Mucosa of descending colon (tissue), 3 donors: ENCODE measurements at regions not wholly inside any gene's neighbourhood (a gene's known extent, or its start where the extent isn't known, plus 50 kb on each side); places are given as distances from the start of the nearest gene placed in this dataset.

ENCODE experiments used
- ATAC-seq: fragments of 200-7000 bp; cut with Tn5 transposase; one replicate; pipeline ENCODE4 v1.9.1; 2020; ENCODE audit warnings: mild to moderate bottlenecking, moderate library complexity
- DNase-seq, 3 donors: peaks; one replicate each; pipeline ENCODE4 v3.0.0-alpha.2; 2020
- H3K36me3 ChIP-seq: fragments of 200-600 bp; one replicate; pipeline ENCODE4 v1.8.0; 2021; ENCODE audit warnings: low read depth, mild to moderate bottlenecking
- H3K4me1 ChIP-seq: fragments of 200-600 bp; one replicate; pipeline ENCODE4 v1.8.0; 2021; ENCODE audit warnings: low read depth, mild to moderate bottlenecking
- H3K4me3 ChIP-seq: fragments of 200-600 bp; one replicate; pipeline ENCODE4 v1.8.0; 2021; ENCODE audit warnings: mild to moderate bottlenecking
- H3K9me3 ChIP-seq: fragments of 200-600 bp; one replicate; pipeline ENCODE4 v1.8.0; 2021; ENCODE audit warnings: mild to moderate bottlenecking
- CTCF ChIP-seq: fragments of 200-600 bp; IDR thresholded peaks from one replicate; pipeline ENCODE4 v1.8.0; 2022; ENCODE audit warnings: antibody characterized with exemption, mild to moderate bottlenecking
- intact Hi-C, 2 donors: fragments of 100-400 bp; cut with DNase I in 1 of 2; cut with micrococcal nuclease in 1 of 2; formaldehyde crosslinking; loops; one replicate each; pipeline versions ENCODE4 v1.11.0 to v1.11.1; 2022; cut with DNase I, micrococcal nuclease
- donor health status: DM: no; HTN: no; CAD: no; lungs with moderate emphysema.
- donor health status: DM: no; HTN: no; CAD: no.
- donor health status: DM: no; HTN: yes; CAD: no.

DNA sequence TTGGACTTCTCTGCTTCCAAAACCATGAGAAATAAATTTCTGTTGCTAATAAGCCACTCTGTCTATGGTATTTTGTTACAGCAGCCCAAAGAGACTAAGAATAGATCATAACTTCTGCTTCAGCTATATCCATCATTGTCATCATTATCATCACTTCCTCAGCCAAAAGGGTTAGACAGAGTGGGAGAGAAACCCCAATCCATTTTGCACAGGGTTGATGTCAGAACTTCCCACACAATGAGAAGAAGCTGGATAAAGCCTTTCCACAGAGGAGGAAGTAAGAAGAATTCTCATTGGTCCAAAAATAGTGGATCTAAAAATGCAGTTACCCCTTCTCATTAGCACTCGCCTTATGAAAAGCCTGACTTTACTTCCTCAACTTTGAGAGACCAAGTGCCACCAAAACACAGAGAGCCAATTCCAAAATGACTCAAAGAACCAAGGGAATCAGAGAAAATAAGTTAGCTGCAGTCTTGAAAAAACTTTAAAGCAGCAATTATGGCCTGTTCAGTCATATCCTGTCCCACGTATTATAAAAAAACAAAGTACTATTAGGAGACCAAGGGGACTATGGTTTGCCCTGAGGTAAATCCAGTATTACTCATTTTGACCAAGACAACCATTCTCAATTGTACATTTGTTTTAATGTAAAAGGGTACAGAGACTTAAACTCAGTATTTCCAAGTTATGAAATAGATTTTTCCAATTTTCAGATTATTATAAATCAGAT, 80.2 kb downstream of the WNT5A start:
- no peak for TF ChIP-seq CTCF
- no peak for ATAC-seq
- Histone ChIP-seq H3K4me1 (no peaks in the 10 kb centered on the region), H3K36me3 (no peaks in the 10 kb centered on the region), H3K4me3 (no peak overlapping the region), H3K9me3 (no peaks in the 10 kb centered on the region)
- intact Hi-C loops: no loop called here
- DNase-seq: no peak

GRCh38 chr3:55405436-55405835, 81.7 kb downstream of the WNT5A start:
- H3K36me3 ChIP-seq: no peaks in the 10 kb centered on the region
- no peaks in the 10 kb centered on the region for H3K4me1 ChIP-seq
- no peaks in the 10 kb centered on the region for H3K9me3 ChIP-seq
- ATAC-seq (no peak), DNase-seq (no peak)
- intact Hi-C loops: no loop called here
- no peak overlapping the region for H3K4me3 ChIP-seq
- TF ChIP-seq CTCF: no peak

DNA sequence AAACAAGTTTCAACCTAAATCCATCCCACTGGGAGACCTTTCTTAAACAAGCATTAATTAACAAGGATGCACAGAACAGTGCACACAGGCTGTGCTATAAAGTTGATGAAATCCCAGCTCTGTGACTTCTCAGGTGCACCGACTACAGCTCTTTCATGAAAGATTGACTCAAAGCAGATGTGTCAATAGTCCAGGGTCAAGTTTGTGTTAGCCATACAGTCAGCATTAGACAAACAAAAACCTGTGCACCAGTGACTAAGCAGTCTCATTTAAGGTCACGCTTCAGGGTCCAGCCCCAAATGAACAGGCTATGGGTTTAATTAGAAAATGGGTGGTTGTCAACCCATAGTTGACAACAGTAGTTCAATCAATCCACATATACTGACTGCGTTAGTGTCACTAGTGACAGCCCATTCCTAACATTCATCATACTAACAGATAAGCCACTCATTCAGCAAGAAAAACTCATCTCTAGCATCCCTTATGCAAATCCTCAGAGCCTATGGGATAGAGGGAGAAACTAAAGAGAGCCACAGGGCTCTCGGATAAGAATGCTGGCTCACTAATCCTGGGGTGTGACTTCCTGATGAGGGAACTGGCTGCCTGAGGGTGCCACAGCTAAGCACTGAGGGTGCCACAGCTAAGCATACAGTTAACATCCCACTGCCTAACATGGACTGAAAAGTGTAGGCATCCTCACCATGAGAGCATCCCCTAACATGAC, 84.1 kb downstream of the WNT5A start:
- Histone ChIP-seq H3K9me3 (no peaks in the 10 kb centered on the region), H3K36me3 (no peaks in the 10 kb centered on the region), H3K4me3 (no peak overlapping the region), H3K4me1 (no peaks in the 10 kb centered on the region)
- no peak for TF ChIP-seq CTCF
- DNase-seq (no peak), ATAC-seq (peak; percentile 79)
- intact Hi-C loops: no loop called here

GRCh38 chr3:55380561-55380960, 106.5 kb downstream of the WNT5A start:
- no peaks in the 10 kb centered on the region for H3K36me3 ChIP-seq
- DNase-seq (no peak), ATAC-seq (no peak)
- no peak for TF ChIP-seq CTCF
- no peak overlapping the region for H3K4me3 ChIP-seq
- intact Hi-C loops: no loop called here
- no peaks in the 10 kb centered on the region for H3K4me1 ChIP-seq
- no peaks in the 10 kb centered on the region for H3K9me3 ChIP-seq

- no peak for TF ChIP-seq CTCF
- no peak for DNase-seq
- ATAC-seq: no peak
- Histone ChIP-seq H3K4me1 (no peaks in the 10 kb centered on the region), H3K9me3 (no peaks in the 10 kb centered on the region), H3K4me3 (no peak overlapping the region), H3K36me3 (no peaks in the 10 kb centered on the region)
- intact Hi-C loops: no loop called here
Observed at GRCh38 chr3:55376753-55377347, 110.3 kb downstream of the WNT5A start.
